OCI-M1 (cell line): ENCODE measurements at regions not wholly inside any gene's neighbourhood (a gene's known extent, or its start where the extent isn't known, plus 50 kb on each side); places are given as distances from the start of the nearest gene placed in this dataset.

Source experiments
- DNase-seq: peaks from one replicate; lab custom pipeline; 2025; lab: John Stamatoyannopoulos, UW

DNA sequence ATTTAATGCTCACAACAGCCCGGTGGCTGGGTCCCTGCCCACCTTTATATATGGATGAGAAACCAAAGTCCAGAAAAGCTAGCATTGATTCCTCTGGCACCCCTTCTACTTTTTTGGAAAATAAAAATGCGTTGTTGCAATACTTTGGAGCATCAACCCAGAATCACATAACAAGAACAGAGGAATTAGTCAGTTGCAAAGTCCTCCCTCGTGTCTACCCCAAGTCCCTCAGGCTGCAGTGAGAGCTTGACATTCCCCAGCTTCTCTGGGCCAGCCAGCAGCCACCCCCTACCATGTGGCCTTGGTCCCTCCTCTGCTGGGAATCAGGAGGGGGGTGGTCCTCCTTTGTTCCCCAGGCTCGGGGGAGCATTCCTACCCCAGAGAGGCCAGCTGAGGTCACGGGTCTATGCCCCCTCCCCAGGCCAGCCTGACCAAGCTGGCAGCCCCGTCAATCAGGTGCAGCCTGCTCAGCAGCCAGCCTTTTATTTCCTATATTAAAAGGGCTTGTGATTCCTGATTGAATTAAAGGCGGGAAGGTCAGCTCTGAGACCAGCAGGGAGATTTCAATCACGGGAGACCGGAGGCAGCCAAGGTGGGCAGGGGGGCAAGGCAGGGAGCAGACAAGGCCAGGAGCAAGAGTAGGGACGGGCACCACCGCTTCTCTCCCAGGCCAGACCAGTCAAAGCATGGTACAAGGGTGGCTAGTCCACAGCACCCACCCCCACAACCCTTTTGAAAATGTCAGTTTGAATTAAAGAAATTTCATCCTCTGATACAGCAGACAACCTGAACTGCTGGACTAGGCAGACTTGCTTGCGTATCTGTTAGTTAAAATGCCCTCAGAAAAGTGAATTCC, 158.9 kb downstream of the MRPL14 start:
- no peak for DNase-seq

DNA sequence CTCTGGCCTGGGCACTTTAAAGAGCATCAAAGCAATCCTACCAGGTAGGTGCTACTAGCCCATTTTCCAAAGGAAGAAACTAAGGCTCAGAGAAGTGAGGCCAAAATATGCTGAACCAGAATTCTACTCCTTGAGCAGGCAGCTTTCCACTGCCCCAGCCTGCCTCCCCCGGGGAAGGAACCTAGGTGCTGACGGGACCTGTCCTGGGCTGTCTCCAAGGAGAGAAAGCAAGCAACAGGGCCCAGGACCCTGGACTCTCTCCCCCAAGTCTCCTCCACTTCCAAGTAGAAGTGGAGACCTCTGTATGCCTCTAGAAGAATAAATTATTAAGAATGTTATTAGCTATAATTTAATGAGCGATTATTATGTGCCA, 159.5 kb downstream of the MRPL14 start:
- no peak for DNase-seq

DNA sequence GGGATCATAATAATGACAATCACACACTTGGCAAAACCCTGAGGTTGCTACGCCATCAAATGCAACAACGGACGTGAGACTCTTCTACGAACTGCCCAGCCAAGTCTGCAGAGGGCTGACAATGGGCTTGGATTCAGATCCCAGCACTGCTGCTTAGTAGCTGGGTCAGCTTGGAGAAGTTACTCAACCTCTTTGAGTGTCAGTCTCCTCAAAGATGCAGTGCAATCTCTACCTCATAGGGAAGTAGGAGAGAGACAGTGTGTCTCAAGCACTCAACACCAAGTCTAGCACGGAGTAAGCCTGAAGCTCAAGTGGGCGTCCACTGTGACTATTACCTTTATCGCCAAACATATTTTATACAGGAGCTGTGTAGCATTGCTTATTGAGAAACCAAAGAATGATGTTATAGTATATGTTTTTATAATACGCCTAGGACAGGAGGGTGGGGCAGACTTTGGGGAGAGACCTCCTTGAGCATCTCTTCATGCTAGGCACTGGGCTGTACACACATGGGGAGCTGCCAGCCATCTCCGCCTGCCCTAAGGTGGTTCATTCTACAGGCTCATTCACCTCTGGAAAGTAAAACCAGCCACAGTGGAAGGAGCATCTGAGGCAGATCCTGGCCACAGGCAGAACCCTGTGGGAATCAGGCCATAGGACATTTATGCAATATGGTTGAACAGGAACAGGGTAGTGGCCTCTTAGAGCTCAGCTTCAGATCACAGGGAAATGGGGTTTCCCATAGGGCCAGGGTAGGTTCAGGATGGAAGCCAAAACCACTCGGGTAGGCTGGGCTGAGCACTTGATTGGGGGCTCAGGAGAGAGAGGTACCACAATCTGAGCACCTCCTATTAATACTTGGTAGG, 160.2 kb downstream of the MRPL14 start:
- no peak for DNase-seq

DNA sequence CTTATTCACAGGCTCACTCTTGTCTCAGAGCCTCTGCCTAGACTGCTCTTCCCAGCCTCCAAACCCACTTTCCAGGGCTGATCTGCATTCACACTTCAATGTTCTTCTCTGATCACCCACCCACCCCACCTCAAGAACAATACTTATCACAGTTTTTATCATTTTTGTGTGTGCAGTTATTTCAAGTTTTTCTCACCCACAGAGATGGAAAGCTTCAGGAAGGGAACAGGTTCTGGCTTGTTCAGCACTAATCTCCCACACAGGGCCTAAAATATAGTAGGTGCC, 160.9 kb downstream of the MRPL14 start:
- DNase-seq = no peak

DNA sequence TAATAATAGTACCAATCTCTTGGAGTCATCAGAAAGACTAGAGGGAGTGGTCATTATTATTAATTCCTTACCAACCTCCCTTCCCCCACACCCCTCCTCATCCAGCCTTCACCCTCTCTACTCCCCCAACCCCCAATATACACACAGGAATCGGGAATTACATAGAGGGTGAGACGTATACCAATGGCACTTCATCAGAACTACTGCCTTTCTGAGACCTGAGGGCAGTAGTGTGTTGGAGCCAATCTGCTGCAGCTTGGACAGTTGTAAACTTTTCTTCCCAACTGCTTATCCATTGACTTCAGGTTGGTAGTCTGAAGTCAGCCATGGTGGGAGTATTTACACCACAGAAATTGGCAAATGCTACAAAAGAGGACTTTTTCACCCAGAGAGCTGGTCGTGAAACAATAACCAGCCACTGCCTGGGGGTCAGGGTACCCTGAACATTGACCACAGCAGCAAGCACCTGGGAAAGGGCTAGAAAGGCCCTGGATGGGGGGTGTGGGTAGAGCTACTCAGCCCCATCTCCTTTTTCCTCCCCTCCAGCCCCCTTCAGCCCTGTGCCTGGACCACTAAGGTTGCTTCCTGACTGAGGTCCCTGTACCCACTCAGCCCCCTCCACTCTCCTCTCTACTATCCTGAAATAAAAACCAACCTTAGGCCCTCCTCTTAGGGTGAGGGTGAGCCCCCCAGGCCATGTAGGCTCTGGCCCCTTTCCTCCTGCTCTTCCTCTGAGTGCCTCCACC, 161.5 kb downstream of the MRPL14 start:
- DNase-seq = no peak

DNA sequence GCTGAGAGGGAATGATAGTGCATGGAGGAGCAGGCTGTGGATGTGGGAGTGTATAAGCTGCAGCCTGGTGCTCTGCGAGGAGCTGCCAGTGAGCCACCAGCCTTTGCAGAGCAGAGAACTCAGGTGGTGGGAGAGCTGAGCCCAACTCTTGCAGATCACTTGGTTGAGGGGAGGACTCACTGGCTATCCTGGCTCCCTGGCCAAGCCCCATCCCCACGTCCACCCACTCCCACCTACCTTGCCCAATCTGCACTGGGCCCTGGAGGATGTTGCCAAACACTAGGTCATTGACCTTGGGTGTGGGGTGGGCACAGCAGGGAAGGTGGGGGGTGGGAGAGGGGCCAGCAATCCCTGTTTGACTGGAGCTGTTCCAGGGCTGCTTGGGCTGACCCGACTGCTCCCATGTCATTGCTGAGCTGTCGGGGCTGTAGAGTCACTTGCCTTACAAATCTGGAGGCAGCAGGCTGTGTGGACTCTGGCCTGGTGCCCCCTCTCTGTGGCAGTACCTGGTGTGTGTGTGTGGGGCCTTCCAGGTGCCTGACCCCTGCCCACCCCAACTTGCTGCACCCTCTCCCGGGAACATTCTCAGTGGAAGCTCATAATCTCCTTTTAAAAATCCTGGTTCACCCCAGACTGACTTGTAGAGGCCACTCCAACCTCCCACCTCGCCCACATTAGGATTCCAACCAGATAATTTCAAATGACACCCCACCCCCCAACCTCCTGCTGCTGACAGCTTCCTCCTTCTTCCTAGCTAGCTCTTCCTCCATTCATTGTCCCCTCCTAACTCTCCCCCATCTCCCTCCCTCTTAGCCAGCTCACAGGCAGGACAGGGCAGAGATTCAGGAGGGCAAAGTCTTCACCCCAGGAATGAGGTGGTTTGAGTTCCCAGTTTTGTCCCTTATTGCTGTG, 162.3 kb downstream of the MRPL14 start:
- DNase-seq = peak; percentile 58

DNA sequence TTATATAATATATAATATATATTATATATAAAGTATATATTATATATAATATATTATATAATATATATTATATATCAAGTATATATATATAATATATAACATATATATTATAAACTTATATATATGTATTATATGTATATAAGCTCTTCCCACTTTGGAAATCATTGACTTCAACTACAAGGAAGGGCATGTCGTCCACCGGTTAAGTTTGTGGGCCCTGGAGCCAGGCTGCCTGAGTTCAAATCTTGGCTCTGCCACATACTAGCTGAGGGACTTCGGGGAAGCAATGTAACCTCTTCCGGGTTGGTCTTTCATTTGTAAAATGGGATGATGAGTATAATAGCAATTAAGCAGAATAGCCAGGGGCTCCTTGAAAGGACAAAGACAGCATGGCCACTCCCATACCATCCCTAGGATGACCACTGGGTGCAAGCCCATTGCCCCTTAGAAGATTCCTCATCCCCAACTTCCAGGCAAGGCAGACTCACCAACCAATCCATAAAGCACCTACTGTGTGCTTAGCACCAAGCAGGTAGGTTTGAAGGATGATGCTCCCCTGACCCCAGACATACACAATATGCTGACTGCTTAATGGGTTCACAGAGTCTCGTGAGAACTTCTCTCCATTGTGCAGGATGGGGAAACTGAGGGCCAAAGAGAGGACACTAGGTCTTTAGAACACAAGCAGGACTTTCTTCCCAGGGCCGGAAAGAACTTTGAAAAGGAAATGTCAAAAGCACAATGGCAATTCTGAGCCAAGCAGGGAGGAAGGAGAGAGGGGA, 163.2 kb downstream of the MRPL14 start:
- DNase-seq = no peak

GRCh38 chr6:43963203-43963602, 164.0 kb downstream of the MRPL14 start:
- peak; percentile 79 for DNase-seq

DNA sequence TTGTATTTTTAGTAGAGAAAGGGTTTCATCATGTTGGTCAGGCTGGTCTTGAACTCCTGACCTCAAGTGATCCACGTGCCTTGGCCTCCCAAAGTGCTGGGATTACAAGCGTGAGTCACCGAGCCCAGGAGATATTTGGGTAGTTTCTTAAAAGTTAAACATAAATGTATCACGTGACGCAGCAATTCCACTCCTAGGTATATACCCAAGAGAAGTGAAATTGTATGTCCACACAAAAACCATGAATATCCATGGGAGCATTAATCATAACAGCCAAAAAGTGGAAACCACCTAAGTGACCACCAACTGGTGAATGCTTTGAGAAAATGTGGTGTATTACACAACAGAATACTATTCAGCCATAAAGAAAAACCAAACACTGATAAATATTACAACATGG, 164.8 kb downstream of the MRPL14 start:
- DNase-seq = no peak

DNA sequence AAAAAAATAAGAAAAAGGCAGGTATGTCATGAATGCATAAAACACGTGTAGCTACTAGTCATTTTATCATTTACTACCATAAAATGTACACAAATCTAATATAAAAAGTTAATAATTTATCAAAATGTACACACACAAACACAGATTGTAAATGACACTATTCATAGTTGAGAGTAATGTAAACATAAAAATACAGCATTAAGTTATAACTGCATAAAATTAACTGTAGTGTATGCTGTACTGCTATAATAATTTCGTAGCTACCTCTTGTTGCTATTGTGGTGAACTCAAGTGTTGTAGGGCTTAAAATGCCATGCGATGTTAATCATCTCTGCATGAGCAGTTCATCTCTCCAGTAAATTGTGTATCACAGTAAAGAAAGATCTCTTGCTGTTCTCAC, 170.0 kb downstream of the MRPL14 start:
- no peak for DNase-seq

DNA sequence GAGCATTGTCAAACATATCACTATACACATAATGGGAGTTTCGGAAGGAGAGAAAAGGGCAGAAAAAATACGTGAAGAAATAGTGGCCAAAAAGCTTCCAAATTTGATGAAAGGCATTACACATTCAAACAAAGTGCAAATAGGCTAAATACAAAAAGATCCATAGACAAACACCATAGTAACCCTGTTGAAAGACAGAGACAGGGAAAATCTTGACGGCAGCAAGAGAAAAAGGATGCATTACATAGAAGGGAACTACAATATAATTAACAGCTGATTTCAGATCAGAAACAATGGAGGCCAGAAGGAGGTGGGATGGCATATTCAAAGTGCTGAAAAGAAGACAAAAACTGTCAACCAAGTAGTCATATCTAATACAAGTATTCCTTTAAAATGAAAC, 170.8 kb downstream of the MRPL14 start:
- peak; percentile 53 for DNase-seq

DNA sequence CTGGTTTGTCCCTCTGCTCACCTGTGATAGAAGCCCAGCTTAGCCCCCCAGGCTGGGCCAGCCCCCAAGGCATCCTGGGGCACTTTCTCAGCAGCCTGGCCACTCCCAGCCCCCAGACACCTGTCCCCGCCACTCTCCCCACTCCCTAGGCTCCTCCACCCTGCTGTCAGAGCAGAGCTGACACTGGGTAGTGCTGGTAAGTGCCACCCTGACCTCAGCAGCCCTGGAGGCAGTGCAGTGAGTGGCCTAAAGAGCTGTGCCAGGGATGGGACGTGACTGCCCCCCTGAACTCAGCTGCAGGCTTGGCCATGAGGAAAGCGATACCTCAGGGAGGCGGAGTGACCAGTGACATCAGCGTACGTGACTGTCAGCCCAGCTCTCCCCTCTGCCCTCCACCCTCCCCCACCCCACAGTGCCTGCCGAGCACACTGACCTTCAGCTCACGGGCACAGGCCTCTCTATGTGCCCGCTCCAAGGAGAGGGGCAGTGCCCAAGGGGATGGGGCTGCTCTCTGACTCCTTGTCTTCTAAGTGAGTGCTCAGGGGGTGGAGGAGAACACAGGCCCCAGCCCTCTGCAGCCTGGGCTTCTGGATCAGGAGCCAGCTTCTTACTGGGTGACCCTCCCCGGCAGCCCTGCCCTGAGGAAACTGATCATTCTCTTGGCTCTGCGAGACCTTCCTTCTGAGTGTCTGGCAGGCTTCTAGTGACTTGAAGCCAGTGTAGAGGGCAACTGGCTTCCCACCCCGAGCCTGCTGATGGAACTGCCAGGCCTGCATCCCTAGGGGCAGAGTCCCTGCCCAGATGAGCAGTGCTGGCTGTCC, 172.7 kb downstream of the MRPL14 start:
- no peak for DNase-seq

GRCh38 chr6:43953794-43954310, 173.4 kb downstream of the MRPL14 start:
- DNase-seq = no peak

DNA sequence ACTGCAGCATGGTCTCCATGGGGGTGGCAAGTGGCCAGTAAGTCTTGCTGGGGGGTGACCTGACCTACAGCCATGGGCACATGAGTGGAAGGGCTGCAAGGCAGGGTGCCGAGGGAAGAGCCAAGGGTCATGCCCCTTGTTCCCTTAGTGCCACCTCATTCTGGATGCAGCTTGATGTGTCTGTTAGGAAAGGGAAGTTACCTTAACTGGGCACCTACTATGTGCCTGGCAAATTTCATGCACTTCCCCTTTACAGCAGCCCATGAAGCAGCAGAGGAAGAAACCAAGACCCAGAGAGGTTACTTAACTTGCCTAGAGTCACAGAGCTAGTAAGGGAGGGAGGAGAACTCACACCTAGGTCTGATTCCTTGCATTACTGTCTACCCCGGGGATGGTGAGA, 174.0 kb downstream of the MRPL14 start:
- no peak for DNase-seq

DNA sequence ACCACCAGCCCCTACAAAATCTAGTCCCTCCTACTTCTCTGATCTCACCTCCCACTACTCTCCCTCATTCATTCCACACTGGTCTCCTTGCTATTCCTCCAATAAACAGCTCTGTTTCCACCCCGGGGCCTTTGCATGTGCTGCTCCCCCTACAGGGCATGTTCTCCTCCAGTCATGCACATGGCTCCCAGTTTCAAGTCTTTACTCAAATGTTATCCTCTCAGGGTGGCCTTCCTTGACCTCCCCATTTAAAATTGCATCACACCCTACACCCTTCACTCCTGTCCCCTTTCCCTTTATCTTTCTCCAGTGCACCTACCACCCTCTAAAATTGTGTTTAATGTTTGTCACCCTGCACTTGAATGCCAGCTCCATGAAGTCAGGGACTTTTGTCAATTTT, 174.5 kb downstream of the MRPL14 start:
- DNase-seq = peak; percentile 37

DNA sequence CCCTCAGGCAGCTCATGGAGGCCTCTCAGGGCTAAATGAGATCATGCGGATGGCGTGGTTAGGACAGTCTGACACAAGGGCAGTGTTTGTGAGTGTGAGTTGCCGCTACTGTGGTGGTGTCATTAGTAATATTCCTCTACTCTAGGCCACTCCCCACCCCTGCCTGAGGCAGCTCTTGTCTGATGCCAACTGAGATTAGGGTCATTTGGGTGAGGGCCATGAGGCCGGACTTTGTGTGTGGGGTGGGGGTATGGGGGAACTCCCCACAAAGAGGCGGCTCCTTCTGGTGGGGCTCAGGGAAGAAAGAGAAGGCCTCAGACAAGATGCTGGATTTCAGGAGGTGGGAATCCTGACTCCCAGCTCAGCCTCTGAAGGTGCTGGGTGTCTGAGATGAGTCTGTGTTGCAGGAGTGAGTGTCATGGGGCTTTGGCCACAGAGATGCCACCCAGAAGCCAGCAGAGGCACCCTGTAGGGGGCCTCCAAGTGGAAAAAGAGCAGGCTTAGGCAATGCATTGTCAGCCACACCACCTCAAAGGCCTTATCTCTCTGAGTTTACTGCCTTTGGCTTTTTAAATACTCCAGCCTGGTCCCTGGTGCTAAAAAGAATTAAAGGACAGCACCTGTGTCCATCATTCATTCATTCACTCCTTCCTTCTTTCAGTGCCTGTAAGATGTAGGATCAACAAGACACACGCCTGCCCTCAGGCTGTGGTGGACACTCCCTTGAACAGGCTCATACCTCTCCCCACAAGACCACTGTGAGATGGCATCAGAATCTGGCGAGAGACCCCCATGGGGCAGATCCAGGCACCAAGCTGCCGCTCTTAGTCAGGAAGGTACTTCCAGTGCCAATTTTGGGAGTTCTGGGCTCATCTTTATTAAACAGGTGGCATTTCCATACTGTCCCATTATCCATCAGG, 175.2 kb downstream of the MRPL14 start:
- DNase-seq = peak; percentile 76

DNA sequence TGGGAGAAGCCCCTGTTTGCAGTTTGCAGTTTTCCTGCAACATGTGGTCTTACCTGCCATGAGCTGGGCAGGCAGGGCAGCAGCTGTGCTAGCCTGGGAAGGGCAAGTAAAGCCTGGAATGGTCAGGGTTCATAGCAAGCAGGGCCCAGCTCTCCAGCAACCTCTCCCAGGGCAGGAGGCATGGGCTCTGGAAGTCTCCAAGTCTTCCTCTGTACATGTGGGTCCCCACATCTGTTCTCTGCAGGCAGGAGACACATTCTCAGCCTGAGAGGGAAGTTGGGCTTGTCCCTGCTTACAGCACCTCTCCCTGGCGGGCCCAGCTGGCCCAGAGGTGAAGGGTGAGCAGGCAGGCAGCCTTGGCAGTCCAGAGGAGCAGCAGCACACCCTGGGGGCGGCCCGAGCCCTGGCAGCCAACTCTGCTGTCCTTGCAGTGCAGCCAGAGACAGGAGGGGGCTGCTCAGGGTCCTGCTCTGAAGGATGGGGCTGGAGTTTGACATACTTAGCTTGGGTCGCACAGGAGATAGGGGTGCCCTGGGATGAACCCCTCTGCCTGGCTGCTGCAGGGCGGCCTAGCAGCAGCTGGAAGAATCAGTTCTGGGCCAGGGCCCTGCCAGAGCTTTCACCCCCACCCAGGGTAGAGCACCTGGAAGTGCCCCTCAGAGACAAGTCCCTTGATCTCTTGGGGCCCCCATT, 176.0 kb downstream of the MRPL14 start:
- peak; percentile 88 for DNase-seq

DNA sequence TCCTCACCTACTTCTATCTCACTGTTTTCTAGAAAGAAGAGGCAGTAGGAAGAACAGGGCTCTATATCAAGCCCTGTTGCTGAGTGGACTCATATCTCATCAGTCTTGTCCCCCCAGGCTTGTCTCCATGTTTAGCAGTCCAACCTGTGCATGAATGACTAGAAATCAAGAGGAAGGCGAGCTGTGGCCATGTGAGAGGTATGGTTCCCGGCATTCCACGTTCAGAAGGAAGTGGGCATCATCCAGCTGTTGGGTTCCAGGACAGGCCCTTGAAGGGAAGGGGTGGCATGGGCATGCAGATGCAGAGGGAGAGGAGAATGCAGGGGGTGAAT, 176.6 kb downstream of the MRPL14 start:
- no peak for DNase-seq
